Uterus (tissue), 2 donors: ENCODE measurements at regions not wholly inside any gene's neighbourhood (a gene's known extent, or its start where the extent isn't known, plus 50 kb on each side); places are given as distances from the start of the nearest gene placed in this dataset.

Experiments
- POLR2A ChIP-seq, 2 donors: fragments of 450-650 bp; IDR thresholded peaks; one replicate each; pipeline ENCODE4 v1.6.1; 2016; ENCODE audit warnings: antibody characterized with exemption in 2 of 2, mild to moderate bottlenecking in 1 of 2, moderate library complexity in 1 of 2
- TF ChIP-seq, protein P1 (sequence below), 4 experiments: fragments of 200-600 bp in 2 of 4; fragments of 450-650 bp in 2 of 4; sonication (generic) in 2 of 4; IDR thresholded peaks; one replicate each; pipeline ENCODE4 v1.5.1; 2016 to 2019; ENCODE audit warnings: antibody characterized with exemption in 4 of 4, mild to moderate bottlenecking in 2 of 4, moderate library complexity in 1 of 4

DNA sequence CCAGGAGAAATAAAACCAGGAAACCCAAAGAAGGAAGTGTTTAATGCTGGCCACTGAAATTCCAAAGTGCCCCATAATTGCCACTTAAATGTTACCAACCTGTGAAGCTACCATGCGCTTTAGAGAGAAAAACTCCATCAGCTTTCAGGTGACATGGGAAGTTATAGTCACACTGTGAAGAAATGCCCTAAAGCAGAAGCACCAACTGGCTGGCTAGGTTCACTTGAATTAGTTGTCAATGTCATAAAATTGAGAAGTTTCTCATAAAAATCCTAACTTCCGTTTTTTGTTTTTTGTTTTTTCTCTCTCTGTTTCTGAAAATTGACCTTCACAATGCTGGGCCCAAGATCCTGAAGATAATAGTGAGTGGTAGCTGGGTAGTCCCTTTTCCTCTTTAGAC, 167.9 kb upstream of the CTNNB1 start:
- TF ChIP-seq, protein P1, sequence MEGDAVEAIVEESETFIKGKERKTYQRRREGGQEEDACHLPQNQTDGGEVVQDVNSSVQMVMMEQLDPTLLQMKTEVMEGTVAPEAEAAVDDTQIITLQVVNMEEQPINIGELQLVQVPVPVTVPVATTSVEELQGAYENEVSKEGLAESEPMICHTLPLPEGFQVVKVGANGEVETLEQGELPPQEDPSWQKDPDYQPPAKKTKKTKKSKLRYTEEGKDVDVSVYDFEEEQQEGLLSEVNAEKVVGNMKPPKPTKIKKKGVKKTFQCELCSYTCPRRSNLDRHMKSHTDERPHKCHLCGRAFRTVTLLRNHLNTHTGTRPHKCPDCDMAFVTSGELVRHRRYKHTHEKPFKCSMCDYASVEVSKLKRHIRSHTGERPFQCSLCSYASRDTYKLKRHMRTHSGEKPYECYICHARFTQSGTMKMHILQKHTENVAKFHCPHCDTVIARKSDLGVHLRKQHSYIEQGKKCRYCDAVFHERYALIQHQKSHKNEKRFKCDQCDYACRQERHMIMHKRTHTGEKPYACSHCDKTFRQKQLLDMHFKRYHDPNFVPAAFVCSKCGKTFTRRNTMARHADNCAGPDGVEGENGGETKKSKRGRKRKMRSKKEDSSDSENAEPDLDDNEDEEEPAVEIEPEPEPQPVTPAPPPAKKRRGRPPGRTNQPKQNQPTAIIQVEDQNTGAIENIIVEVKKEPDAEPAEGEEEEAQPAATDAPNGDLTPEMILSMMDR (IDR thresholded peaks at IDR 0.05): no peak
- TF ChIP-seq POLR2A (IDR thresholded peaks at IDR 0.05): no peak
